ENCODE measurements at regions not wholly inside any gene's neighbourhood (a gene's known extent, or its start where the extent isn't known, plus 50 kb on each side); places are given as distances from the start of the nearest gene placed in this dataset.

DNA sequence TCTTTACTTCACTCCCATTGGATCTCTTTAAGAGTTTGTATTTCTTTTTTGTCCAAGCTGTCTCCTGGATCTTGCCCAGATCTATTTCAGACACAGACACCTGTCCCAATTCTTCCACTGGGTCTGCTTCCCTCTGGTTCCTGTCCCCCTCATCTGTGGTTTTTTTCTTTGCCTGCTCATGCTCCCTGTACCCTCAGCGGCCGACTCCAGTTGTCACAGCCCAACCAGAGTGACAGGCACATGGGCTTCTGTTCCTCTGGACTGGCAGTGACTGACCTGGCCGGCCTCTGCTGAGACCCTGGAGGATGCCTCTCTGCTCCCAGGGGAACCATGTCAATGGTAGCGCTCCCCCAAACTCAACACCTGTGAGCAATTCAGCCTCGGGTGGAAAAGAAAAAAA is 142.6 kb downstream of the WSCD1 start:
- DNase-seq (ENCODE audit: low spot score), result no peak

- no peak for DNase-seq (ENCODE audit: low spot score)
Observed at GRCh38 chr17:6209829-6210228, 139.7 kb downstream of the WSCD1 start.

DNA sequence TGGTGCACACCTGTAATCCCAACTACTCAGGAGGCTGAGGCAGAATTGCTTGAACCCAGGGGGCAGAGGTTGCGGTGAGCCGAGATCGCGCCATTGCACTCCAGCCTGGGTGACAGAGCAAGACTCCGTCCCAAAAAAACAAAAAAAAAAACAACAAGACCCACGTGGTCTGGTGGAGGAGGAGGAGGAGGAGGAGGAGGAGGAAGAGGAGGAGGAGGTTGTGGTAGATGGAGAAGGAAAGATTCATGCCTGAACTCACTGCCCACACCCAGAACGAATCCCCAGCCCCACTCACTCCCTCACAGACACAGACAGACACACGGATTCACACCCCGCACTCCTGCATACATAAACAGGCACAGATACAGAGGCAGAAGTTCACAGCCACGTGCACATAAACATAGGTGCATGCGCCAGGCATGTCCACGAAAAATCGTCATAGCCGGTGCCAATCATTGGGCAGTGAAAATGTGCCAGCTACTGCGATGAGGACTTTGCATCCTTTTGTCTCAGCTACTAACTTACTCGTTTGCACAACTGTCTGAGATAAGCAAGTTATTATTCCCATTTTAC is 138.5 kb downstream of the WSCD1 start:
- DNase-seq (ENCODE audit: low spot score), result no peak

DNA sequence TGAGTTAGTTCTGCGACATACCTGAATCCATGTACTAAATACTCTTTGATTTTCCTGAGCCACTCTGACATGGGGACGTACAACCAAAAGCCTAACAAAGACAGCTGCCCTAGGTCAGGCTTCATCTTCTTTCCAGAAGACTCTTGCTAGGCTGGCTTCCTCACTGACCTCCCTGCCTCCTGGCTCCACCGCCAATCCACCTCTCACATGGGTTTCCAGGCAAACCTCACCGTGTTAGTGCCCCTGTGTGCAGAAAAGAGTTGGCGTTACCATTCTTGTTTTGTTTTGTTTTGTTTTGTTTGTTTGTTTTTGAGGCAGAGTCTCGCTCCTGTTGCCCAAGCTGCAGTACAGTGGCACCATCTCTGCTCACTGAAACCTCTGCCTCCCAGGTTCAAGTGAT is 135.3 kb downstream of the WSCD1 start:
- no peak for DNase-seq (ENCODE audit: low spot score)

DNA sequence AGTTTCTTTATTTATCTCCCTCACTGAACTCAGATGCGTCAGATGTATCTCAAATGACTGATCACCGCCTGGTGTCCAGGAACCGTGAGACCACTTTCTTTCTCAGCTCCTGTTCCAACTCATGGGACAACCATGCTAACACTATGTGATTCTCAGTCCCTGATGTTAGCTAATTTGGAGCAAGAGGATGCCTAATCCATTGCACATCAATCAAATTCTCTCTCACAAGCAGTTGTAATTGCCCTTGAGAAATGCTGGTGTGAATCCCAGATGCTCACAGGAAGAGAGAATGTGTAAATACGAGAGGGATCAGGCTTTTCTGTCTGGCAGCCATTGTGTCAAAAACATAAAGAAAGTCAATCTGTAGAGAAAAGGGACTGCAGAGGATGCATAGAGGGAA is 134.9 kb downstream of the WSCD1 start:
- no peak for DNase-seq (ENCODE audit: low spot score)

GRCh38 chr17:6204203-6204722 is 134.1 kb downstream of the WSCD1 start:
- DNase-seq (ENCODE audit: low spot score), result no peak

DNA sequence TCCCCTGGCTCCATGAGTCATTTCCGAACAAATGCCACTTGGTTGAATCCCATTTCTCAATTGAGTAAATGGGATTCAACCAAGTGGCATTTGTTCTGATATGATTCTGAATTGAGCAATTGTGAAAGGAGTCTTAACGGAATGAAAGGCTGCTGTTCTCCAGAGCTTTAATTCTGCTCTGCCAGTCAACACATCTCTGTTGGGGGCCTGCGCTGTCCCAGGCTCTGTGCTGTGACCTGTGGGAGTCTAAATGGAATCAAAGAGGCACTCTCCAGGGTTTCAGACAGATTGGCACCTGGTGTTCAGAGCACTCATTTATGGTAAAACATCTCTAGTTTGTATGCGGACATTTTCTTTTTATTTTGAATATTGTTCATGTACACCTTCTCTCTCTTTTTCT is 126.2 kb downstream of the WSCD1 start:
- no peak for DNase-seq (ENCODE audit: low spot score)

- DNase-seq (ENCODE audit: low spot score), result no peak
Observed at GRCh38 chr17:6195123-6195522, 124.9 kb downstream of the WSCD1 start.

- DNase-seq (ENCODE audit: low spot score), result no peak
Observed at GRCh38 chr17:6191405-6192324, 121.5 kb downstream of the WSCD1 start.

GRCh38 chr17:6187836-6188235 is 117.7 kb downstream of the WSCD1 start:
- no peak for DNase-seq (ENCODE audit: low spot score)

GRCh38 chr17:6186998-6187397 is 116.8 kb downstream of the WSCD1 start:
- no peak for DNase-seq (ENCODE audit: low spot score)

GRCh38 chr17:6184508-6184907 is 114.3 kb downstream of the WSCD1 start:
- no peak for DNase-seq (ENCODE audit: low spot score)

DNA sequence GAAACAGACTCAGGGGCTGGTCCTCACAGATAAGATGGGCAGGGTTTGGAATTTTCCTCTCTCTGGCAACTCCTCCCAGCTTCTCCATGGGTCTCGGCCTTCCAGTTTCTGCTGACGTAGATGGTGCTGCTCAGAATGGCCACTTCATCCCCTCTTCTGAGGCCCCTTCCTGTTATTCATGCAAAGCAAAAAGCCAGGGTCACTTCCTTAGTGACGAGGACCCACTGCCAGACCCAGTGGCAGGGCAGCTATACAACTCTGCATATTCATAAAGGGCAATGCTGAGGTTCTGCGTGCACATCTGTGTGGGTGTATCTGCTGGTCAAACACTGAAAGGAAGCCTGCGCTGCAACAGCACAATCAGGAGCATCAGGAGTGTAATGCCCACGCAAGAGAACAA is 108.8 kb downstream of the WSCD1 start:
- no peak for DNase-seq (ENCODE audit: low spot score)

GRCh38 chr17:6177941-6178694 is 107.9 kb downstream of the WSCD1 start:
- DNase-seq (ENCODE audit: low spot score), result no peak
